ENCODE measurements at regions not wholly inside any gene's neighbourhood (a gene's known extent, or its start where the extent isn't known, plus 50 kb on each side); places are given as distances from the start of the nearest gene placed in this dataset.

GRCh38 chr5:152711801-152712388 is 306.8 kb upstream of the NMUR2 start:
- no peak overlapping the region for H3K4me3 ChIP-seq (ENCODE audit: control insufficient read depth in 2 of 3, extremely low read depth in 1 of 3, insufficient read depth in 2 of 3, low read depth in 1 of 3, low read length in 3 of 3)
- TF ChIP-seq EZH2 (IDR thresholded peaks at IDR 0.05; ENCODE audit: low read length): no peak
- no peaks in the 10 kb centered on the region for H3K9me1 ChIP-seq (ENCODE audit: control insufficient read depth, extremely low read depth, insufficient read depth, low read length)
- dilution Hi-C loops (cut with MboI; ENCODE audit: extremely low pct_ligation_motif_present, low sequenced_read_pairs): no loop called here
- no peaks in the 10 kb centered on the region for H4K20me1 ChIP-seq (ENCODE audit: control insufficient read depth, extremely low read depth, insufficient read depth, low read length)
- no peak for DNase-seq (ENCODE audit: low read depth, low spot score)
- H3K36me3 ChIP-seq (ENCODE audit: control insufficient read depth in 2 of 2, extremely low read depth in 1 of 2, insufficient read depth in 2 of 2, low read length in 2 of 2): no peaks in the 10 kb centered on the region
- H3K4me2 ChIP-seq (ENCODE audit: control insufficient read depth, extremely low read depth, insufficient read depth, low read depth, low read length): no peak overlapping the region
- H3K79me2 ChIP-seq (ENCODE audit: control insufficient read depth, insufficient read depth, low read length): no peaks in the 10 kb centered on the region
- FAIRE-seq: no peak
- no peaks in the 10 kb centered on the region for H3K9me3 ChIP-seq (ENCODE audit: control insufficient read depth, low read depth, low read length)
- no peaks in the 10 kb centered on the region for H3K27me3 ChIP-seq (ENCODE audit: control insufficient read depth, extremely low read depth, insufficient read depth, low read length)
- no peaks in the 10 kb centered on the region for H3K4me1 ChIP-seq (ENCODE audit: control insufficient read depth, extremely low read depth, insufficient read depth, low read length)
- no peak overlapping the region for H3K9ac ChIP-seq (ENCODE audit: control insufficient read depth, extremely low read depth, insufficient read depth, low read length)
- H2AFZ ChIP-seq (ENCODE audit: control insufficient read depth, low read length): no peak overlapping the region
- no peak overlapping the region for H3K27ac ChIP-seq (ENCODE audit: control insufficient read depth, insufficient read depth, low read length)

GRCh38 chr5:152717393-152717792 is 312.3 kb upstream of the NMUR2 start:
- DNase-seq (ENCODE audit: low read depth, low spot score) (no peak), FAIRE-seq (no peak)
- Histone ChIP-seq H3K27ac (ENCODE audit: control insufficient read depth, insufficient read depth, low read length) (no peak overlapping the region), H3K4me2 (ENCODE audit: control insufficient read depth, extremely low read depth, insufficient read depth, low read depth, low read length) (no peak overlapping the region), H3K9me3 (ENCODE audit: control insufficient read depth, low read depth, low read length) (no peaks in the 10 kb centered on the region), H2AFZ (ENCODE audit: control insufficient read depth, low read length) (no peak overlapping the region), H4K20me1 (ENCODE audit: control insufficient read depth, extremely low read depth, insufficient read depth, low read length) (no peaks in the 10 kb centered on the region), H3K27me3 (ENCODE audit: control insufficient read depth, extremely low read depth, insufficient read depth, low read length) (no peaks in the 10 kb centered on the region), H3K4me1 (ENCODE audit: control insufficient read depth, extremely low read depth, insufficient read depth, low read length) (no peaks in the 10 kb centered on the region), H3K4me3 (ENCODE audit: control insufficient read depth in 2 of 3, extremely low read depth in 1 of 3, insufficient read depth in 2 of 3, low read depth in 1 of 3, low read length in 3 of 3) (no peak overlapping the region), H3K9me1 (ENCODE audit: control insufficient read depth, extremely low read depth, insufficient read depth, low read length) (no peaks in the 10 kb centered on the region), H3K9ac (ENCODE audit: control insufficient read depth, extremely low read depth, insufficient read depth, low read length) (no peak overlapping the region), H3K79me2 (ENCODE audit: control insufficient read depth, insufficient read depth, low read length) (no peaks in the 10 kb centered on the region), H3K36me3 (ENCODE audit: control insufficient read depth in 2 of 2, extremely low read depth in 1 of 2, insufficient read depth in 2 of 2, low read length in 2 of 2) (no peaks in the 10 kb centered on the region)
- TF ChIP-seq, protein P1, sequence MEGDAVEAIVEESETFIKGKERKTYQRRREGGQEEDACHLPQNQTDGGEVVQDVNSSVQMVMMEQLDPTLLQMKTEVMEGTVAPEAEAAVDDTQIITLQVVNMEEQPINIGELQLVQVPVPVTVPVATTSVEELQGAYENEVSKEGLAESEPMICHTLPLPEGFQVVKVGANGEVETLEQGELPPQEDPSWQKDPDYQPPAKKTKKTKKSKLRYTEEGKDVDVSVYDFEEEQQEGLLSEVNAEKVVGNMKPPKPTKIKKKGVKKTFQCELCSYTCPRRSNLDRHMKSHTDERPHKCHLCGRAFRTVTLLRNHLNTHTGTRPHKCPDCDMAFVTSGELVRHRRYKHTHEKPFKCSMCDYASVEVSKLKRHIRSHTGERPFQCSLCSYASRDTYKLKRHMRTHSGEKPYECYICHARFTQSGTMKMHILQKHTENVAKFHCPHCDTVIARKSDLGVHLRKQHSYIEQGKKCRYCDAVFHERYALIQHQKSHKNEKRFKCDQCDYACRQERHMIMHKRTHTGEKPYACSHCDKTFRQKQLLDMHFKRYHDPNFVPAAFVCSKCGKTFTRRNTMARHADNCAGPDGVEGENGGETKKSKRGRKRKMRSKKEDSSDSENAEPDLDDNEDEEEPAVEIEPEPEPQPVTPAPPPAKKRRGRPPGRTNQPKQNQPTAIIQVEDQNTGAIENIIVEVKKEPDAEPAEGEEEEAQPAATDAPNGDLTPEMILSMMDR (optimal IDR thresholded peaks at IDR 0.05 in 1 of 3, IDR thresholded peaks at IDR 0.05 in 1 of 3, conservative IDR thresholded peaks at IDR 0.05 in 1 of 3; ENCODE audit: extremely low read depth in 1 of 3, insufficient read depth in 2 of 3, low read length in 3 of 3): no peak
- TF ChIP-seq EZH2 (IDR thresholded peaks at IDR 0.05; ENCODE audit: low read length): no peak
- dilution Hi-C loops (cut with MboI; ENCODE audit: extremely low pct_ligation_motif_present, low sequenced_read_pairs): no loop called here

GRCh38 chr5:152723482-152723881 is 318.4 kb upstream of the NMUR2 start:
- Histone ChIP-seq H3K4me2 (ENCODE audit: control insufficient read depth, extremely low read depth, insufficient read depth, low read depth, low read length) (no peak overlapping the region), H3K27ac (ENCODE audit: control insufficient read depth, insufficient read depth, low read length) (no peak overlapping the region), H3K9ac (ENCODE audit: control insufficient read depth, extremely low read depth, insufficient read depth, low read length) (no peak overlapping the region), H3K79me2 (ENCODE audit: control insufficient read depth, insufficient read depth, low read length) (no peaks in the 10 kb centered on the region), H3K27me3 (ENCODE audit: control insufficient read depth, extremely low read depth, insufficient read depth, low read length) (no peaks in the 10 kb centered on the region), H3K9me3 (ENCODE audit: control insufficient read depth, low read depth, low read length) (peaks cover 3% of the 10 kb centered on the region), H3K4me3 (ENCODE audit: control insufficient read depth in 2 of 3, extremely low read depth in 1 of 3, insufficient read depth in 2 of 3, low read depth in 1 of 3, low read length in 3 of 3) (no peak overlapping the region), H3K9me1 (ENCODE audit: control insufficient read depth, extremely low read depth, insufficient read depth, low read length) (no peaks in the 10 kb centered on the region), H3K36me3 (ENCODE audit: control insufficient read depth in 2 of 2, extremely low read depth in 1 of 2, insufficient read depth in 2 of 2, low read length in 2 of 2) (no peaks in the 10 kb centered on the region), H4K20me1 (ENCODE audit: control insufficient read depth, extremely low read depth, insufficient read depth, low read length) (no peaks in the 10 kb centered on the region), H2AFZ (ENCODE audit: control insufficient read depth, low read length) (no peak overlapping the region), H3K4me1 (ENCODE audit: control insufficient read depth, extremely low read depth, insufficient read depth, low read length) (no peaks in the 10 kb centered on the region)
- FAIRE-seq (no peak), DNase-seq (ENCODE audit: low read depth, low spot score) (no peak)
- TF ChIP-seq EZH2 (IDR thresholded peaks at IDR 0.05; ENCODE audit: low read length): no peak
- TF ChIP-seq, protein P1 (optimal IDR thresholded peaks at IDR 0.05 in 1 of 3, IDR thresholded peaks at IDR 0.05 in 1 of 3, conservative IDR thresholded peaks at IDR 0.05 in 1 of 3; ENCODE audit: extremely low read depth in 1 of 3, insufficient read depth in 2 of 3, low read length in 3 of 3): no peak
- dilution Hi-C loops (cut with MboI; ENCODE audit: extremely low pct_ligation_motif_present, low sequenced_read_pairs): no loop called here
